ENCODE measurements at regions not wholly inside any gene's neighbourhood (a gene's known extent, or its start where the extent isn't known, plus 50 kb on each side); places are given as distances from the start of the nearest gene placed in this dataset.
"Not testable (repeated sequence)": the region's sequence is repeated elsewhere in the genome, so short reads cannot be mapped to it uniquely, and the experiment has no call there.

- H3K4me3 ChIP-seq (ENCODE audit: low read length), result no peak overlapping the region
- DNase-seq (ENCODE audit: low read depth, low spot score), result no peak
These were observed 276.6 kb downstream of the MREG start for GRCh38 chr2:215736653-215737290.

- DNase-seq (ENCODE audit: low read depth, low spot score), result no peak
- H3K4me3 ChIP-seq (ENCODE audit: low read length), result no peak overlapping the region
These were observed 282.2 kb downstream of the MREG start for GRCh38 chr2:215731108-215731658.

GRCh38 chr2:215729985-215730620 lies 283.2 kb downstream of the MREG start:
- H3K4me3 ChIP-seq (ENCODE audit: low read length), result no peak overlapping the region
- no peak for DNase-seq (ENCODE audit: low read depth, low spot score)

DNA sequence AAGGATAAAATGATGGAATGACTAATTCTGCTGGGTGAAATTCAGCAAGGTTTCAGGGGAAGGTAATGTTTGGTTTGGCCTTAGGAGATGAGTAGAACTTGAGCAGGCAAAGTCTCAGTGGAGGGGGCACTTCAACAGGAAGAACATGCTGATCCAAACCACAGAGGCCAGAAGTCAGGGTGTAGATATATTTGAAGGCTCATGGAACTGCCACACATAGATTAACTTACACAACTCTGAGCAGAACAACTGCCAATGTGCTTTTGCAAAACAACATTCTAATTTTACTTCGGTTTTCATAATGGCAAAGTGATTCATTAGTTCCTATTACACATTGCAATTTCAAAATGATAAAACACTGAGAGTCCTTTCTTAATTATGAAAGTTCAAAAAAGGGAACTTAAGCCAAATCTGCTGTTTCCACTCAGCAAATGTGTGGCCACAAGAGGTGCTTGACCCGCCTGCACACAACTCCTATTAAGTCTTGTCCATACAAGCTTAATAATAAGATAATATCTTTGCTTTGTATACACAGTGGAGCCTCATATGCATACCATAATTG lies 284.8 kb downstream of the MREG start:
- no peak for DNase-seq (ENCODE audit: low read depth, low spot score)
- no peak overlapping the region for H3K4me3 ChIP-seq (ENCODE audit: low read length)

- no peak for DNase-seq (ENCODE audit: low read depth, low spot score)
- no peak overlapping the region for H3K4me3 ChIP-seq (ENCODE audit: low read length)
These were observed 285.5 kb downstream of the MREG start for GRCh38 chr2:215727507-215728503.

- no peak overlapping the region for H3K4me3 ChIP-seq (ENCODE audit: low read length)
- DNase-seq (ENCODE audit: low read depth, low spot score), result no peak
These were observed 287.3 kb downstream of the MREG start for GRCh38 chr2:215726070-215726469.

- H3K4me3 ChIP-seq (ENCODE audit: low read length), result no peak overlapping the region
- no peak for DNase-seq (ENCODE audit: low read depth, low spot score)
These were observed 288.3 kb upstream of the FN1 start for GRCh38 chr2:215724146-215724545.

DNA sequence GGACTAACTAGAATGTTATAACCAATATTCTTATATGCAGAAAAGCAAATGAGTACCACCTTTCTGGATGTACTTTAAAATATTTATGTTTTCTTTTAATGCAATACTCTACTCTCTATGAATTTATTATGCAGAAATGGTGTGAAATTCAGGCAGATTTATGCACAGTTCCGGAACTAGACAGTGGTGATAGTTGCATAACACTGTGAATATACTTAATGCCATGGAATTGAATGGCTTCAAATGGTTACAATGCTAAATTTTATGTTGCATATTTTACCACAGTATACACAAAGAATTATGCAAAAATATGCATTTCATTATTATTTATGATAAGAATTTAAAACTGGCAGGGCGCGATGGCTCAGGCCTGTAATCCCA lies 287.8 kb upstream of the FN1 start:
- no peak for DNase-seq (ENCODE audit: low read depth, low spot score)
- no peak overlapping the region for H3K4me3 ChIP-seq (ENCODE audit: low read length)

DNA sequence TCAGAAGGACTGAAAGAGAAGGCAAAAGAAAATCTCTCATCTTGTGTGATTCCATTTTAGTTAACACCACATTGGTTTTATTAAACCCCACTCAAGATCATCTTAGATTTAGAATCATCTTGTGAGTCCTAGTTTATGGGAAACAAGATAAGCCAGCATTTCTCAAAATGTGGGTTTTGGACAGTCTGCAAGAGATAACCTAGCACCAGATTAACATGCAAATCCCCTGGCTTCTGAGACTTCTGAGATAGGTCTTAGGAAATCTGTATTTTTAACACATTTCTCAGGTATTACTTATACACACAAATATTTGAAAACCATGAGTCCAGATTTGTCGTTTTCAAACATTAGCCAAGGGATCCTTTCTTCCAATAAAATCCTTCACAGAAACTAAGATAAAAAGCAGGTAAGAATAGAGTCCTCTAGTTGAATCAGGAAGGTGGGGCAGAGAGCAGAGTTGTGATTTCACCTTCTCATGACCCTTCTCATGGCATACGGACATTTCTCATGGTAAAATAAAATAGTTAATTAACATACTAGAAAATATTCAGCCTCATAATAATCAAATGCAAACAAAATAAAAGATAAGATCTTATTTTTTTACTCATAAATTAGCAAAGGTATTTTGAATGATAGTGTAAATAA lies 287.2 kb upstream of the FN1 start:
- no peak for DNase-seq (ENCODE audit: low read depth, low spot score)
- H3K4me3 ChIP-seq (ENCODE audit: low read length), result no peak overlapping the region

GRCh38 chr2:215722125-215722524 lies 286.3 kb upstream of the FN1 start:
- H3K4me3 ChIP-seq (ENCODE audit: low read length), result no peak overlapping the region
- no peak for DNase-seq (ENCODE audit: low read depth, low spot score)

GRCh38 chr2:215721515-215721914 lies 285.6 kb upstream of the FN1 start:
- DNase-seq (ENCODE audit: low read depth, low spot score); H3K4me3 ChIP-seq (ENCODE audit: low read length): not testable (repeated sequence)

GRCh38 chr2:215718890-215719289 lies 283.0 kb upstream of the FN1 start:
- no peak for DNase-seq (ENCODE audit: low read depth, low spot score)
- no peak overlapping the region for H3K4me3 ChIP-seq (ENCODE audit: low read length)

- DNase-seq (ENCODE audit: low read depth, low spot score), result no peak
- no peak overlapping the region for H3K4me3 ChIP-seq (ENCODE audit: low read length)
These were observed 282.6 kb upstream of the FN1 start for GRCh38 chr2:215718436-215718835.

DNA sequence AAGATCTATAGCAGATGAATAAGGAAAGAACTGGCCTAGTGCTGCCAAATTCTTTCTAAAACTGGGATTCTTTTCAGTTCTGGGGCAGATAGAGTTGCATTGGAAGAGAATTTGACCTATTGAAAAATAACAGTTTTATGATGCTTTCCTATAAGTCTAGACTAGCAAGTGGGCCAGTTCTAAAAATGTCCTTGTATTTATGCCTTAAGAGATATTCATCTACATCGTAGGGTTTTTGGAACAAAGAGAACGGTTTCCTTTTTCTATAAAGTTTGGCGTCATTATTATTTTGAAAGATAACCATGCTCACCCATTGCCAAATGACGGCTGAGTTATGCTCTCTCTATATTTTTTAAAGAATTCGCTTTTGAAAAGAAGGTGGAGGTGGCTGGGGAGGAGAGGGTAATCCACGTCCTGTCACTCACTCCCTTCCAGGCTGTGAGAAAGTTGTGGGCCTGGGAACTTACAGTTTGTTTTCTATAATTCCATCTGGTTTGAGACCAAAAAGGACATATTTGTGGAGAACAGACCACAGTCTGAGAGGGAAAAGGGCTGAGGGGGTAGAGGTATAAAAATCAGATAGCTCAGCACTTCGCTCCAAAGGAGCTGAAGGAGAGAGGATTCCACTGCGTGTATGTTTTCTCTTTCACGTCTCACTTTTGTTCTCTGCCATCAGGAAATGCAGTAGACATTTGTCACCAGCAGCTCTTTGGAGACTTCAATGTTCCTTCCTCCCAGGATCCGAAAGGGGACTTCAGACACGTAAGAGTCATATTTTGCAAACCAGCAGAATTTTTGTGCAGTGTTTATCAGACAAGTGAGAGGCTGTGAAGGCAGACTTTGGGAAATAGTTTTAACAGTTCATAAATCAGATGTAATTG lies 281.9 kb upstream of the FN1 start:
- no peak for DNase-seq (ENCODE audit: low read depth, low spot score)
- no peak overlapping the region for H3K4me3 ChIP-seq (ENCODE audit: low read length)

- DNase-seq (ENCODE audit: low read depth, low spot score), result no peak
- no peak overlapping the region for H3K4me3 ChIP-seq (ENCODE audit: low read length)
These were observed 281.1 kb upstream of the FN1 start for GRCh38 chr2:215716956-215717355.

GRCh38 chr2:215712871-215713790 lies 277.3 kb upstream of the FN1 start:
- H3K4me3 ChIP-seq (ENCODE audit: low read length), result no peak overlapping the region
- no peak for DNase-seq (ENCODE audit: low read depth, low spot score)

GRCh38 chr2:215712219-215712868 lies 276.5 kb upstream of the FN1 start:
- DNase-seq (ENCODE audit: low read depth, low spot score), result no peak
- H3K4me3 ChIP-seq (ENCODE audit: low read length), result no peak overlapping the region

Measured in Jurkat, Clone E6-1 (cell line).